PC-3 (cell line): ENCODE measurements at regions not wholly inside any gene's neighbourhood (a gene's known extent, or its start where the extent isn't known, plus 50 kb on each side); places are given as distances from the start of the nearest gene placed in this dataset.

Experiments
- ATAC-seq: fragments of 200-7000 bp; cut with Tn5 transposase; 2 replicates; pipeline ENCODE4 v1.9.1; 2020; ENCODE audit warnings: mild to moderate bottlenecking, moderate library complexity
- BruUV-seq: library from RNA; stranded (reverse); fragments of 400-500 nt; replicated peaks from 2 replicates; lab custom pipeline; 2021; lab: Mats Ljungman, UMichigan
- CTCF ChIA-PET: fragments of 300-600 bp; sonication (Branson Sonifier 250); formaldehyde crosslinking; loops from one replicate; lab custom pipeline; 2022; ENCODE audit warnings: antibody characterized with exemption; lab: Charles Lee
- POLR2A ChIA-PET: fragments of 300-600 bp; sonication (Branson Sonifier 250); formaldehyde crosslinking; loops from one replicate; lab custom pipeline; 2022; ENCODE audit warnings: antibody characterized with exemption; ENCODE audit not compliant: unreplicated experiment; lab: Charles Lee
- DNase-seq: peaks from one replicate; pipeline ENCODE4 v3.0.0-alpha.2; 2015
- H2AFZ ChIP-seq: fragments of 300-600 bp; sonication (generic); 2 replicates; pipeline ENCODE4 v1.6.0; 2016; ENCODE audit warnings: antibody characterized with exemption, low read length
- H3F3A ChIP-seq: fragments of 300-600 bp; sonication (generic); one replicate; pipeline ENCODE4 v1.6.0; 2017; ENCODE audit warnings: antibody characterized with exemption, low read length, control low read depth, mild to moderate bottlenecking; ENCODE audit not compliant: unreplicated experiment
- H3K27ac ChIP-seq: fragments of 300-600 bp; sonication (generic); 2 replicates; pipeline ENCODE4 v1.5.1; 2016; ENCODE audit warnings: mild to moderate bottlenecking, low read length
- H3K27me3 ChIP-seq: fragments of 300-600 bp; sonication (generic); 2 replicates; pipeline ENCODE4 v1.6.1; 2016; ENCODE audit warnings: low read length, mixed read lengths
- H3K36me3 ChIP-seq: fragments of 300-600 bp; sonication (generic); 2 replicates; pipeline ENCODE4 v1.6.1; 2016; ENCODE audit warnings: low read depth, mixed run types, low read length, mixed read lengths
- H3K4me1 ChIP-seq: fragments of 300-600 bp; sonication (generic); 2 replicates; pipeline ENCODE4 v1.5.1; 2016; ENCODE audit warnings: low read length; ENCODE audit not compliant: insufficient read depth
- H3K4me2 ChIP-seq: fragments of 300-600 bp; sonication (generic); 2 replicates; pipeline ENCODE4 v1.6.0; 2016; ENCODE audit warnings: low read length
- H3K4me3 ChIP-seq: fragments of 300-600 bp; sonication (generic); 2 replicates; pipeline ENCODE4 v1.5.1; 2016; ENCODE audit warnings: mild to moderate bottlenecking, low read length, mixed read lengths
- H3K79me2 ChIP-seq: fragments of 300-600 bp; sonication (generic); 2 replicates; pipeline ENCODE4 v1.6.1; 2017; ENCODE audit warnings: low read length, mixed read lengths
- H3K9ac ChIP-seq: fragments of 300-600 bp; sonication (generic); 2 replicates; pipeline ENCODE4 v1.6.0; 2016; ENCODE audit warnings: mild to moderate bottlenecking, low read length
- H3K9me2 ChIP-seq: fragments of 300-600 bp; sonication (generic); replicated peaks from 2 replicates; pipeline ENCODE4 v1.6.1; 2016; ENCODE audit warnings: mixed run types, low read length, mixed read lengths
- H3K9me3 ChIP-seq: fragments of 300-600 bp; sonication (generic); 2 replicates; pipeline ENCODE4 v1.6.1; 2016; ENCODE audit warnings: low read length, mixed read lengths
- H4K20me1 ChIP-seq: fragments of 300-600 bp; sonication (generic); 2 replicates; pipeline ENCODE4 v1.6.1; 2016; ENCODE audit warnings: low read length, mixed read lengths
- CTCF ChIP-seq: fragments of 300-600 bp; sonication (generic); conservative IDR thresholded peaks from 2 replicates; pipeline ENCODE4 v1.5.1; 2017; ENCODE audit warnings: antibody characterized with exemption, low read depth, mild to moderate bottlenecking, low read length
- EZH2 ChIP-seq: fragments of 300-600 bp; sonication (generic); IDR thresholded peaks from one replicate; pipeline ENCODE4 v1.6.1; 2017; ENCODE audit warnings: antibody characterized with exemption, mild to moderate bottlenecking, low read length; ENCODE audit not compliant: unreplicated experiment
- EZH2phosphoT487 ChIP-seq: fragments of 300-600 bp; sonication (generic); IDR thresholded peaks from 2 replicates; pipeline ENCODE4 v1.6.1; 2018; ENCODE audit warnings: mild to moderate bottlenecking, antibody characterized with exemption, low read length, borderline replicate concordance
- intact Hi-C: fragments of 100-400 bp; cut with micrococcal nuclease; formaldehyde crosslinking; loops from 2 replicates; pipeline ENCODE4 v1.9.0; 2023

- Histone ChIP-seq H3K9me2 (no peaks in the 10 kb centered on the region), H3K9me3 (no peaks in the 10 kb centered on the region), H3K4me3 (no peak overlapping the region), H3K4me1 (no peaks in the 10 kb centered on the region), H3K36me3 (no peaks in the 10 kb centered on the region), H3K79me2 (no peaks in the 10 kb centered on the region), H3K27me3 (peaks cover 38% of the 10 kb centered on the region), H3K27ac (no peak overlapping the region), H4K20me1 (no peaks in the 10 kb centered on the region), H3K4me2 (no peak overlapping the region), H3K9ac (no peak overlapping the region), H3F3A (no peaks in the 10 kb centered on the region), H2AFZ (no peak overlapping the region)
- TF ChIP-seq CTCF (no peak), EZH2phosphoT487 (no peak), EZH2 (no peak)
- CTCF ChIA-PET = no interaction called here
- POLR2A ChIA-PET = no interaction called here
- BruUV-seq = no TSS peak
- intact Hi-C loops = no loop called here
- DNase-seq = no peak
- ATAC-seq = no peak
These were observed 152.3 kb upstream of the RAG2 start for GRCh38 chr11:36750349-36750748.

- no peaks in the 10 kb centered on the region for H3K9me3 ChIP-seq
- no peak overlapping the region for H2AFZ ChIP-seq
- H3K9me2 ChIP-seq = no peaks in the 10 kb centered on the region
- H4K20me1 ChIP-seq = no peaks in the 10 kb centered on the region
- no peak overlapping the region for H3K4me3 ChIP-seq
- no TSS peak for BruUV-seq
- no peak overlapping the region for H3K27ac ChIP-seq
- no peak for ATAC-seq
- no peak overlapping the region for H3K9ac ChIP-seq
- H3K36me3 ChIP-seq = no peaks in the 10 kb centered on the region; the same call in 1 of the 2 replicates
- TF ChIP-seq CTCF = no peak
- no peak for TF ChIP-seq EZH2
- no peak for TF ChIP-seq EZH2phosphoT487
- no peaks in the 10 kb centered on the region for H3K4me1 ChIP-seq
- POLR2A ChIA-PET = no interaction called here
- no peak overlapping the region for H3K4me2 ChIP-seq
- intact Hi-C loops = no loop called here
- CTCF ChIA-PET = interaction anchor here (0.6 kb wide), 1 partner anchor 10 kb away, joined by 3 read pairs; no protein-coding TSS in a partner anchor
- DNase-seq = no peak
- no peaks in the 10 kb centered on the region for H3K79me2 ChIP-seq
- peaks cover 38% of the 10 kb centered on the region for H3K27me3 ChIP-seq
- H3F3A ChIP-seq = no peaks in the 10 kb centered on the region
These were observed 150.8 kb upstream of the RAG2 start for GRCh38 chr11:36748836-36749235.

- ChIA-PET POLR2A (no interaction called here), CTCF (interaction anchor here (0.5 to 1.6 kb wide), 9 partner anchors 9 to 446 kb away, joined by 3 to 28 read pairs (median 4); partner anchors contain the start of gene RAG1)
- no peaks in the 10 kb centered on the region for H4K20me1 ChIP-seq
- intact Hi-C loops = loop anchor here (1.0 kb wide), 2 partner anchors 45 to 183 kb away; no protein-coding TSS in a partner anchor
- no peaks in the 10 kb centered on the region for H3K9me3 ChIP-seq
- H3K4me3 ChIP-seq = no peak overlapping the region
- no peaks in the 10 kb centered on the region; the same call in 1 of the 2 replicates for H3K36me3 ChIP-seq
- H2AFZ ChIP-seq = no peak overlapping the region
- H3K9me2 ChIP-seq = no peaks in the 10 kb centered on the region
- no peak overlapping the region for H3K4me2 ChIP-seq
- H3K27me3 ChIP-seq = peaks cover 31% of the 10 kb centered on the region
- no peaks in the 10 kb centered on the region for H3K4me1 ChIP-seq
- BruUV-seq = no TSS peak
- DNase-seq (peak; percentile 91), ATAC-seq (peak; percentile 98)
- TF ChIP-seq CTCF = peak; percentile 96
- TF ChIP-seq EZH2 = no peak
- no peak for TF ChIP-seq EZH2phosphoT487
- no peaks in the 10 kb centered on the region for H3F3A ChIP-seq
- no peak overlapping the region for H3K27ac ChIP-seq
- no peaks in the 10 kb centered on the region for H3K79me2 ChIP-seq
- H3K9ac ChIP-seq = no peak overlapping the region
These were observed 149.1 kb upstream of the RAG2 start for GRCh38 chr11:36746886-36747710.
